ENCODE measurements at regions not wholly inside any gene's neighbourhood (a gene's known extent, or its start where the extent isn't known, plus 50 kb on each side); places are given as distances from the start of the nearest gene placed in this dataset.

DNA sequence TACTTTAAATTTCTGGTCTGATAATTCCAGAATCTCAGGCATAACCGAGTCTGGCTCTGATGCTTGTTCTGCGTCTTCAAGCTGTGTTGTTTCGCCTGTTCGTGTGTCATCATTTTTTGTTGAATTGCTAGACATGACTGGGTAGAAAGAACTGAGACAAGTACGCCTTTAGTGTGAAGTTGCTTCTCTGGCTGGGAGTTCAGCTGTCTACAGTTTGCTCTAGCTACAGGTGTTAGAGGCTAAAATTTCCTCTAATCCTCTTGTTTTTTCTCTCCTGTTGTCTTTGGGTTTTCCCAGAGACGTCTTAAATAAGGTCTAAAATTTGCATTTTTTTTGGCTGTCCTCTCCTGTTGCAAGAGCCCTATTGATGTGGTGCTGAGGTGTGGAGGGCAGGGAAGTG is 100.3 kb downstream of the FAM50B start:
- Histone ChIP-seq H3K4me1 (ENCODE audit: low read depth, poor library complexity, severe bottlenecking) (no peaks in the 10 kb centered on the region), H3K27ac (no peak overlapping the region), H3K4me3 (IDR thresholded peaks at IDR 0.05; ENCODE audit: insufficient read depth, low read depth, low read length) (no peak overlapping the region), H3K27me3 (ENCODE audit: insufficient read depth, low read depth) (no peaks in the 10 kb centered on the region), H3K9ac (no peak overlapping the region), H3K4me2 (no peak overlapping the region), H3K36me3 (ENCODE audit: insufficient read depth) (no peaks in the 10 kb centered on the region), H3K79me2 (ENCODE audit: insufficient read depth, low read depth) (no peaks in the 10 kb centered on the region), H4K20me1 (ENCODE audit: insufficient read depth) (no peaks in the 10 kb centered on the region), H2AFZ (ENCODE audit: low read depth) (no peak overlapping the region)
- TF ChIP-seq, protein P1, sequence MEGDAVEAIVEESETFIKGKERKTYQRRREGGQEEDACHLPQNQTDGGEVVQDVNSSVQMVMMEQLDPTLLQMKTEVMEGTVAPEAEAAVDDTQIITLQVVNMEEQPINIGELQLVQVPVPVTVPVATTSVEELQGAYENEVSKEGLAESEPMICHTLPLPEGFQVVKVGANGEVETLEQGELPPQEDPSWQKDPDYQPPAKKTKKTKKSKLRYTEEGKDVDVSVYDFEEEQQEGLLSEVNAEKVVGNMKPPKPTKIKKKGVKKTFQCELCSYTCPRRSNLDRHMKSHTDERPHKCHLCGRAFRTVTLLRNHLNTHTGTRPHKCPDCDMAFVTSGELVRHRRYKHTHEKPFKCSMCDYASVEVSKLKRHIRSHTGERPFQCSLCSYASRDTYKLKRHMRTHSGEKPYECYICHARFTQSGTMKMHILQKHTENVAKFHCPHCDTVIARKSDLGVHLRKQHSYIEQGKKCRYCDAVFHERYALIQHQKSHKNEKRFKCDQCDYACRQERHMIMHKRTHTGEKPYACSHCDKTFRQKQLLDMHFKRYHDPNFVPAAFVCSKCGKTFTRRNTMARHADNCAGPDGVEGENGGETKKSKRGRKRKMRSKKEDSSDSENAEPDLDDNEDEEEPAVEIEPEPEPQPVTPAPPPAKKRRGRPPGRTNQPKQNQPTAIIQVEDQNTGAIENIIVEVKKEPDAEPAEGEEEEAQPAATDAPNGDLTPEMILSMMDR (conservative IDR thresholded peaks at IDR 0.05; ENCODE audit: low read depth, low read length), result no peak

DNA sequence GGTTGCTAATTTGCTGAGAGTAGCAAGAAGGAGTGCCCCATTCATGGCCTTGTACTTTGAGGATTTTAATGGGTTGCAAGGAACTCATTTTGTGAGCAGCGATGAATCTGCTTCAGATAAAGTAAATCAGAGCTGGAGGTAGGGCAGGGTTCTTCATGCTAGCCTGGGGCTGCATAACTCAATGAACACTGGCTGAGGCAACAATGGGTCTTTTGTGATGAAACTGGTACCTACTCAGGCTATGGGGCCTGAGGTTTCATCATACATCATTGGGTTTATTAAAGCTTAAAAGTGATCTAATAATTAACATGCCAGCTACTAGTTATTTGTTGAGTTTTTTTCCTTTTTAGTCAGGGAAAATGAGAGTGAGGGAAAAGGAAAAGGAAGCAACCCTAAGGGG is 106.9 kb downstream of the FAM50B start:
- Histone ChIP-seq H4K20me1 (ENCODE audit: insufficient read depth) (no peaks in the 10 kb centered on the region), H3K27ac (no peak overlapping the region), H3K27me3 (ENCODE audit: insufficient read depth, low read depth) (no peaks in the 10 kb centered on the region), H3K79me2 (ENCODE audit: insufficient read depth, low read depth) (no peaks in the 10 kb centered on the region), H3K4me3 (IDR thresholded peaks at IDR 0.05; ENCODE audit: insufficient read depth, low read depth, low read length) (no peak overlapping the region), H3K36me3 (ENCODE audit: insufficient read depth) (no peaks in the 10 kb centered on the region), H2AFZ (ENCODE audit: low read depth) (no peak overlapping the region), H3K4me1 (ENCODE audit: low read depth, poor library complexity, severe bottlenecking) (no peaks in the 10 kb centered on the region), H3K9ac (no peak overlapping the region), H3K4me2 (no peak overlapping the region)
- TF ChIP-seq, protein P1 (conservative IDR thresholded peaks at IDR 0.05; ENCODE audit: low read depth, low read length), result no peak

DNA sequence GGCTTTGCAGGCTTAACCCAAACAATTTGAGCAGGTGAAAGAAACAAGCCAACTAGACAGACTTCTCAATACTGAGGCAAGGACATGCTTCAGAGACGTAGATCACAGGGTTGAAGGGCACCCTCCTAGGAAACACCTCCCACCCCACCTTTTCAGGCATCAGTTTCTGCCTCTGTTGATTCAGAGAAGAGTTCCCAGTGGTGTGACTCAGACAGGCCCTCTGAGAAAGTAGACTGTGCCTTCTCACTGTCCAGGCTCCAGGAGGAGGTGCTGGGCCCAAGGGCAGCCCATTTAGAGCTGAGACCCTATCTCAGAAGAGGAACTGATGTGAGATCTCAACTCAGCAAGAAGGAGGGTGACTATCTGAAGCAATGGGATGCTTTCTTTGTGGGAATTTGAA is 108.1 kb downstream of the FAM50B start:
- H3K79me2 ChIP-seq (ENCODE audit: insufficient read depth, low read depth), result no peaks in the 10 kb centered on the region
- H3K9ac ChIP-seq, result no peak overlapping the region
- no peak overlapping the region for H3K4me3 ChIP-seq (IDR thresholded peaks at IDR 0.05; ENCODE audit: insufficient read depth, low read depth, low read length)
- TF ChIP-seq, protein P1 (conservative IDR thresholded peaks at IDR 0.05; ENCODE audit: low read depth, low read length), result no peak
- H3K36me3 ChIP-seq (ENCODE audit: insufficient read depth), result no peaks in the 10 kb centered on the region
- no peak overlapping the region for H3K27ac ChIP-seq
- H2AFZ ChIP-seq (ENCODE audit: low read depth), result no peak overlapping the region
- H3K4me1 ChIP-seq (ENCODE audit: low read depth, poor library complexity, severe bottlenecking), result no peaks in the 10 kb centered on the region
- H4K20me1 ChIP-seq (ENCODE audit: insufficient read depth), result no peaks in the 10 kb centered on the region
- H3K4me2 ChIP-seq, result no peak overlapping the region
- H3K27me3 ChIP-seq (ENCODE audit: insufficient read depth, low read depth), result no peaks in the 10 kb centered on the region

DNA sequence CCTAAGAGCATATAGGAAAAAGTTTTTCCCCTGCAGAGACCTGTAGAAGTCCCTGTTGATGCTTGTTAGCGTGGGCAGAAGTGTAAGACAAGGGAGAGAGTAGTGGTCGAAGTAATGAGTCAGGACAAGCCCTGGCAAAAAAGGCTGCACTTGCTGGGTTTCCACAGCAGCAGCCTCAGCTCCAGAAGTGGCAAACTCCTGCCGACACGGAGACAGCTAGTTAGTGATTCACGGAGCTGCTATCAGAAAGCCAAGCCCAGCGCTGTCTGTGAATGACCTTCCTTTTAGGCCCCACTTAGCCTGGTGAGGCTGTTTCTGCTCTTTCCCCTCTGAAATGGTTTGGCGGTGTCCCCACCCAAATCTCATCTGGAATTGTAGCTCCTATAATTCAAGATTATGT is 109.1 kb downstream of the FAM50B start:
- no peaks in the 10 kb centered on the region for H3K4me1 ChIP-seq (ENCODE audit: low read depth, poor library complexity, severe bottlenecking)
- H3K79me2 ChIP-seq (ENCODE audit: insufficient read depth, low read depth), result no peaks in the 10 kb centered on the region
- H3K27ac ChIP-seq, result no peak overlapping the region
- no peak overlapping the region for H3K4me3 ChIP-seq (IDR thresholded peaks at IDR 0.05; ENCODE audit: insufficient read depth, low read depth, low read length)
- no peaks in the 10 kb centered on the region for H3K36me3 ChIP-seq (ENCODE audit: insufficient read depth)
- no peak overlapping the region for H2AFZ ChIP-seq (ENCODE audit: low read depth)
- TF ChIP-seq, protein P1 (conservative IDR thresholded peaks at IDR 0.05; ENCODE audit: low read depth, low read length), result no peak
- H3K27me3 ChIP-seq (ENCODE audit: insufficient read depth, low read depth), result no peaks in the 10 kb centered on the region
- H3K4me2 ChIP-seq, result no peak overlapping the region
- H3K9ac ChIP-seq, result no peak overlapping the region
- no peaks in the 10 kb centered on the region for H4K20me1 ChIP-seq (ENCODE audit: insufficient read depth)

DNA sequence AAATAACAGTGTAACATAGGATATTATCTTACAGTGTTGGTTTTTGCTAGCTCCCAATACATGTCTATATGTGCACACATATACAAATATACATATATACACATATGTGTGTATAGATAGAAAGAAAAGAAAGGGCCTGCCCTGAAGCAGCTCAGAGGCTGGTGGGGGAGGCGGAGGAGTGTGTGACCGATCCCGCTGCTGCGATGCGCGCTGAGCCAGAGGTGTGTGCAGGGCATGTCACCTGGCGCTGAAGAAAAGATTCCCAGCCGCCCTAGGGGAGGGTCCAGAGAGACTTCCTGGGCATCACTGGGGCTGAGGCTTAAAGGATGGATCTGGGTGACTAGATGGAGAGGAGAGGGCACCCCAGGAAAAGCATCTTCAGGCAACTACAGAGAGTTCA is 110.2 kb downstream of the FAM50B start:
- TF ChIP-seq, protein P1 (conservative IDR thresholded peaks at IDR 0.05; ENCODE audit: low read depth, low read length), result no peak
- no peak overlapping the region for H3K4me2 ChIP-seq
- H3K4me3 ChIP-seq (IDR thresholded peaks at IDR 0.05; ENCODE audit: insufficient read depth, low read depth, low read length), result no peak overlapping the region
- no peaks in the 10 kb centered on the region for H3K4me1 ChIP-seq (ENCODE audit: low read depth, poor library complexity, severe bottlenecking)
- H2AFZ ChIP-seq (ENCODE audit: low read depth), result no peak overlapping the region
- H3K9ac ChIP-seq, result no peak overlapping the region
- H4K20me1 ChIP-seq (ENCODE audit: insufficient read depth), result no peaks in the 10 kb centered on the region
- no peak overlapping the region for H3K27ac ChIP-seq
- H3K36me3 ChIP-seq (ENCODE audit: insufficient read depth), result no peaks in the 10 kb centered on the region
- no peaks in the 10 kb centered on the region for H3K79me2 ChIP-seq (ENCODE audit: insufficient read depth, low read depth)
- no peaks in the 10 kb centered on the region for H3K27me3 ChIP-seq (ENCODE audit: insufficient read depth, low read depth)

Measured in KMS-11 (cell line).